GM12878 (cell line): ENCODE measurements at regions not wholly inside any gene's neighbourhood (a gene's known extent, or its start where the extent isn't known, plus 50 kb on each side); places are given as distances from the start of the nearest gene placed in this dataset.

Source experiments
- ATAC-seq: fragments of 200-7000 bp; cut with Tn5 transposase; 3 replicates; pipeline ENCODE4 v1.9.1; 2020; ENCODE audit warnings: mild to moderate bottlenecking, moderate library complexity
- BruUV-seq: library from RNA; stranded (reverse); fragments of 400-500 nt; replicated peaks from 2 replicates; lab custom pipeline; 2021; lab: Mats Ljungman, UMichigan
- CTCF ChIA-PET: fragments of 300-600 bp; sonication (Branson Sonifier 250); formaldehyde crosslinking; extraction: SDS; loops from one replicate; lab custom pipeline; 2021; ENCODE audit warnings: inconsistent platforms; lab: Yijun Ruan, JAX
- POLR2A ChIA-PET: fragments of 350-600 bp; formaldehyde crosslinking; extraction: SDS; loops from one replicate; lab custom pipeline; 2021; ENCODE audit warnings: inconsistent platforms; lab: Charles Lee
- RAD21 ChIA-PET: fragments of 300-600 bp; sonication (Branson Sonifier 250); formaldehyde crosslinking; loops from one replicate; lab custom pipeline; 2023; ENCODE audit warnings: antibody characterized with exemption; ENCODE audit not compliant: unreplicated experiment; lab: Charles Lee
- SMC1A ChIA-PET: fragments of 300-600 bp; sonication (Branson Sonifier 250); formaldehyde crosslinking; loops from one replicate; lab custom pipeline; 2023; ENCODE audit not compliant: unreplicated experiment, uncharacterized antibody; lab: Charles Lee
- DNase-seq: peaks from one replicate; pipeline ENCODE4 v3.0.0-alpha.2; 2011; ENCODE audit warnings: low read depth, low spot score
- FAIRE-seq: peaks from 3 replicates; lab custom pipeline; 2011; peaks lifted over from hg19 to GRCh38; lab: Jason Lieb, UNC
- H2AFZ ChIP-seq: 2 replicates; pipeline ENCODE4 v1.6.0; 2011; ENCODE audit warnings: low read depth, low read length, control low read depth; ENCODE audit not compliant: control insufficient read depth
- H3K27ac ChIP-seq: 2 replicates; pipeline ENCODE4 v1.5.1; 2011; ENCODE audit warnings: control low read depth; ENCODE audit not compliant: control insufficient read depth, insufficient read depth
- H3K27me3 ChIP-seq, 2 experiments: replicated peaks in 1 of 2; 2 replicates each; pipeline versions ENCODE4 v1.6.0 to v1.6.1; 2011; ENCODE audit warnings: low read length in 1 of 2; ENCODE audit not compliant: control insufficient read depth in 2 of 2, insufficient read depth in 2 of 2
- H3K36me3 ChIP-seq, 2 experiments: 2 replicates each; pipeline ENCODE4 v1.5.1; 2011; ENCODE audit warnings: low read length in 1 of 2; ENCODE audit not compliant: control insufficient read depth in 2 of 2, insufficient read depth in 2 of 2
- H3K4me1 ChIP-seq: 2 replicates; pipeline ENCODE4 v1.6.1; 2011; ENCODE audit warnings: mild to moderate bottlenecking, low read length, moderate library complexity, mixed read lengths; ENCODE audit not compliant: control insufficient read depth, insufficient read depth
- H3K4me2 ChIP-seq: 2 replicates; pipeline ENCODE4 v1.6.0; 2011; ENCODE audit warnings: control low read depth; ENCODE audit not compliant: control insufficient read depth, insufficient read depth
- H3K4me3 ChIP-seq: fragments of 200-600 bp; sonication (generic); 2 replicates; pipeline ENCODE4 v1.5.1; 2016
- H3K79me2 ChIP-seq: 2 replicates; pipeline ENCODE4 v1.6.0; 2011; ENCODE audit warnings: low read length; ENCODE audit not compliant: control insufficient read depth, insufficient read depth
- H3K9ac ChIP-seq: 2 replicates; pipeline ENCODE4 v1.8.0; 2011; ENCODE audit warnings: low read length, control low read depth, mixed read lengths; ENCODE audit not compliant: control insufficient read depth, insufficient read depth
- H3K9me3 ChIP-seq: replicated peaks from 3 replicates; pipeline ENCODE4 v1.5.1; 2011; ENCODE audit warnings: mild to moderate bottlenecking, low read length; ENCODE audit not compliant: control insufficient read depth, insufficient read depth
- H4K20me1 ChIP-seq: 2 replicates; pipeline ENCODE4 v1.6.0; 2011; ENCODE audit not compliant: control insufficient read depth, insufficient read depth
- NFIC ChIP-seq: IDR thresholded peaks from 2 replicates; pipeline ENCODE4 v1.6.1; 2012; ENCODE audit warnings: low read depth, mild to moderate bottlenecking, inconsistent platforms, low read length, moderate library complexity
- RB1 ChIP-seq: fragments of 450-650 bp; formaldehyde crosslinking; IDR thresholded peaks from 2 replicates; pipeline ENCODE4 v1.6.1; 2017; ENCODE audit warnings: mild to moderate bottlenecking, borderline replicate concordance
- SPI1 ChIP-seq: IDR thresholded peaks from 2 replicates; pipeline ENCODE4 v1.6.1; 2011; ENCODE audit warnings: low read depth, mild to moderate bottlenecking, low read length, moderate library complexity, borderline replicate concordance; ENCODE audit not compliant: insufficient read depth
- ZBTB40 ChIP-seq: fragments of 450-650 bp; IDR thresholded peaks from 2 replicates; pipeline ENCODE4 v1.6.1; 2016; ENCODE audit warnings: mild to moderate bottlenecking, moderate library complexity, borderline replicate concordance
- WGBS: methylation state at CpG from one replicate; pipeline ENCODE4 v1.1.6; 2016; ENCODE audit warnings: low lambda C conversion rate; ENCODE audit not compliant: insufficient replicate concordance, insufficient coverage; ENCODE audit errors: missing lambda C conversion rate; 5-methylcytosine and 5-hydroxymethylcytosine counted together
- in situ Hi-C: fragments of 300-500 bp; cut with MboI; formaldehyde crosslinking; loops from 9 replicates; pipeline ENCODE4 v1.14.3; 2018; ENCODE audit warnings: mixed read lengths
- intact Hi-C: fragments of 100-400 bp; cut with micrococcal nuclease; formaldehyde crosslinking; loops from one replicate; pipeline ENCODE4 v1.14.2; 2022; ENCODE audit not compliant: unreplicated experiment
- TF ChIP-seq, protein P1 (sequence below): fragments of 450-650 bp; IDR thresholded peaks from 2 replicates; pipeline ENCODE4 v1.6.1; 2017; ENCODE audit warnings: mild to moderate bottlenecking, low read depth, inconsistent platforms; ENCODE audit not compliant: poor library complexity, severe bottlenecking

DNA sequence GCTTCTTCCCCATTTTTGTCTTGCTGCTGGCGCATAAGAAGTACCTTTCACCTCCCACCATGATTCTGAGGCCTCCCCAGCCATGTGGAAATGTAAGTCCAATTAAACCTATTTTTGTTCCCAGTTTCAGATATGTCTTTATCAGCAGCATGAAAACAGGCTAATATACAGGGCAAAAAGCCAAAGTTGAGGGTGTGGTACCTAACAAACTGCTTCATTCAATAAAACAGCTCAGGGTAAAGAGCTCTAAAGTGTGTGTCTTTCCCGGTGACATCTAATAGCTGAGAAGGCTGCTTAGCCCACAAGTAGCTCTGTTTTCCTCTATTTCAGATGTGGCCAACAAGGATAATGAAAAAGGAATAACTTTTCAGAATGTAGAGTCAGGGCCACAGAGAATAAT, 76.7 kb upstream of the SLC8A3 start:
- Histone ChIP-seq H2AFZ (no peak overlapping the region), H3K79me2 (no peaks in the 10 kb centered on the region), H3K4me1 (no peaks in the 10 kb centered on the region), H3K9ac (no peak overlapping the region), H3K27me3 (peaks cover 0 to 2% of the 10 kb centered on the region in 2 experiments; a peak in 1 of 4 replicates), H3K27ac (no peak overlapping the region), H3K4me2 (no peak overlapping the region), H3K9me3 (no peaks in the 10 kb centered on the region), H3K4me3 (no peak overlapping the region), H3K36me3 (no peaks in the 10 kb centered on the region), H4K20me1 (no peaks in the 10 kb centered on the region)
- intact Hi-C loops, result no loop called here
- ChIA-PET CTCF (no interaction called here), SMC1A (interaction anchor here (0.6 kb wide), 2 partner anchors 255 to 690 kb away, joined by 3 to 4 read pairs; no protein-coding TSS in a partner anchor), POLR2A (no interaction called here), RAD21 (no interaction called here)
- in situ Hi-C loops, result no loop called here
- FAIRE-seq (no peak), ATAC-seq (no peak), DNase-seq (no peak)
- 55% methylated on average over 2 of the region's 2 CpGs for WGBS
- TF ChIP-seq SPI1 (no peak), ZBTB40 (no peak), NFIC (no peak), RB1 (no peak)
- TF ChIP-seq, protein P1, sequence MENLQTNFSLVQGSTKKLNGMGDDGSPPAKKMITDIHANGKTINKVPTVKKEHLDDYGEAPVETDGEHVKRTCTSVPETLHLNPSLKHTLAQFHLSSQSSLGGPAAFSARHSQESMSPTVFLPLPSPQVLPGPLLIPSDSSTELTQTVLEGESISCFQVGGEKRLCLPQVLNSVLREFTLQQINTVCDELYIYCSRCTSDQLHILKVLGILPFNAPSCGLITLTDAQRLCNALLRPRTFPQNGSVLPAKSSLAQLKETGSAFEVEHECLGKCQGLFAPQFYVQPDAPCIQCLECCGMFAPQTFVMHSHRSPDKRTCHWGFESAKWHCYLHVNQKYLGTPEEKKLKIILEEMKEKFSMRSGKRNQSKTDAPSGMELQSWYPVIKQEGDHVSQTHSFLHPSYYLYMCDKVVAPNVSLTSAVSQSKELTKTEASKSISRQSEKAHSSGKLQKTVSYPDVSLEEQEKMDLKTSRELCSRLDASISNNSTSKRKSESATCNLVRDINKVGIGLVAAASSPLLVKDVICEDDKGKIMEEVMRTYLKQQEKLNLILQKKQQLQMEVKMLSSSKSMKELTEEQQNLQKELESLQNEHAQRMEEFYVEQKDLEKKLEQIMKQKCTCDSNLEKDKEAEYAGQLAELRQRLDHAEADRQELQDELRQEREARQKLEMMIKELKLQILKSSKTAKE, result no peak
- BruUV-seq, result no TSS peak
